ENCODE measurements at regions not wholly inside any gene's neighbourhood (a gene's known extent, or its start where the extent isn't known, plus 50 kb on each side); places are given as distances from the start of the nearest gene placed in this dataset.

GRCh38 chr14:36020120-36021029 lies 156.1 kb downstream of the PTCSC3 start:
- H3K27ac ChIP-seq = no peak overlapping the region
- 68% methylated on average over 8 of the region's 8 CpGs for WGBS, 2 donors
- FAIRE-seq (no peak), DNase-seq (no peak), ATAC-seq (no peak)
- H3K27me3 ChIP-seq = no peaks in the 10 kb centered on the region
- TF ChIP-seq CTCF (IDR thresholded peaks at IDR 0.05) = no peak
- intact Hi-C loops (cut with DNase I) = no loop called here
- H3K9me3 ChIP-seq = no peaks in the 10 kb centered on the region
- H3K36me3 ChIP-seq = no peaks in the 10 kb centered on the region
- H3K4me1 ChIP-seq = no peaks in the 10 kb centered on the region
- no peak overlapping the region for H3K4me3 ChIP-seq

- no peaks in the 10 kb centered on the region for H3K9me3 ChIP-seq
- intact Hi-C loops (cut with DNase I) = no loop called here
- H3K36me3 ChIP-seq = no peaks in the 10 kb centered on the region
- TF ChIP-seq CTCF (IDR thresholded peaks at IDR 0.05) = no peak
- FAIRE-seq (no peak), DNase-seq (no peak), ATAC-seq (no peak)
- no peaks in the 10 kb centered on the region for H3K4me1 ChIP-seq
- H3K4me3 ChIP-seq = no peak overlapping the region
- no peaks in the 10 kb centered on the region for H3K27me3 ChIP-seq
- no peak overlapping the region for H3K27ac ChIP-seq
- WGBS, 2 donors = 83 to 87% methylated on average over 5 of the region's 5 CpGs
These were observed 157.4 kb downstream of the PTCSC3 start for GRCh38 chr14:36019126-36019525.

GRCh38 chr14:36014236-36014635 lies 162.3 kb downstream of the PTCSC3 start:
- Histone ChIP-seq H3K4me1 (no peaks in the 10 kb centered on the region), H3K27me3 (no peaks in the 10 kb centered on the region), H3K9me3 (no peaks in the 10 kb centered on the region), H3K36me3 (no peaks in the 10 kb centered on the region), H3K27ac (no peak overlapping the region), H3K4me3 (no peak overlapping the region)
- no peak for FAIRE-seq
- TF ChIP-seq CTCF (IDR thresholded peaks at IDR 0.05) = no peak
- no peak for ATAC-seq
- no peak for DNase-seq
- 66 to 78% methylated on average over 9 of the region's 9 CpGs for WGBS, 2 donors
- intact Hi-C loops (cut with DNase I) = no loop called here

- Histone ChIP-seq H3K4me1 (no peaks in the 10 kb centered on the region), H3K36me3 (no peaks in the 10 kb centered on the region), H3K4me3 (no peak overlapping the region), H3K27ac (no peak overlapping the region), H3K27me3 (no peaks in the 10 kb centered on the region), H3K9me3 (no peaks in the 10 kb centered on the region)
- DNase-seq = no peak
- TF ChIP-seq CTCF (IDR thresholded peaks at IDR 0.05) = no peak
- 76 to 87% methylated on average over 3 of the region's 3 CpGs for WGBS, 2 donors
- FAIRE-seq = no peak
- no peak for ATAC-seq
- intact Hi-C loops (cut with DNase I) = no loop called here
These were observed 163.0 kb downstream of the PTCSC3 start for GRCh38 chr14:36013483-36013882.

- no peak overlapping the region for H3K4me3 ChIP-seq
- DNase-seq = no peak
- H3K9me3 ChIP-seq = no peaks in the 10 kb centered on the region
- intact Hi-C loops (cut with DNase I) = no loop called here
- H3K27ac ChIP-seq = no peak overlapping the region
- H3K36me3 ChIP-seq = no peaks in the 10 kb centered on the region
- H3K27me3 ChIP-seq = no peaks in the 10 kb centered on the region
- no peak for FAIRE-seq
- no peak for TF ChIP-seq CTCF (IDR thresholded peaks at IDR 0.05)
- 43 to 49% methylated on average over 7 of the region's 7 CpGs for WGBS, 2 donors
- no peaks in the 10 kb centered on the region for H3K4me1 ChIP-seq
- ATAC-seq = no peak
These were observed 163.9 kb downstream of the PTCSC3 start for GRCh38 chr14:36012621-36013020.
